Heart left ventricle (tissue), 13 donors: ENCODE measurements at regions not wholly inside any gene's neighbourhood (a gene's known extent, or its start where the extent isn't known, plus 50 kb on each side); places are given as distances from the start of the nearest gene placed in this dataset.

ENCODE experiments used
- CTCF ChIP-seq, 12 donors: fragments of 200-600 bp; sonication (generic) in 4 of 12; IDR thresholded peaks; one replicate each; pipeline versions ENCODE4 v1.5.0 to v1.8.0; 2018 to 2022; ENCODE audit warnings: antibody characterized with exemption in 12 of 12, mild to moderate bottlenecking in 5 of 12
- POLR2A ChIP-seq, 2 donors: fragments of 450-650 bp; IDR thresholded peaks; one replicate each; pipeline ENCODE4 v1.6.1; 2017; ENCODE audit warnings: antibody characterized with exemption in 2 of 2, mild to moderate bottlenecking in 2 of 2, moderate library complexity in 2 of 2
- donor health status: ischemic (EF 13 %, LVEDD 7.1; RV severe dilation, severe dysfunction).
- donor health status: DM: no; HTN: yes; CAD: no.
- donor health status: DM: no; HTN: no; CAD: no.
- donor health status: ischemic (EF 25% LVEDD 6.9; RV normal size, moderate dysfunction).
- donor health status: ischemic (EF 25% LVEDD 5.7; RV mildly dilated, moderate dysfunction).
- donor health status: ischemic (EF 35%, LVEDD 5.7; RV mildly dilated, moderate dysfunction).
- donor health status: nonischemic (EF 11% LVEDD 7.7; RV severe dilation, severe dysfunction).
- donor health status: DM: yes; HTN: yes; CAD: no.
- donor health status: PGD.
- donor health status: ischemic (EF 29% LVEDD 5.4; RV normal size, mild dysfunction).
- donor health status: nonischemic (EF 23%, LVEDD 6.1; RV moderate dilation, normal function).

DNA sequence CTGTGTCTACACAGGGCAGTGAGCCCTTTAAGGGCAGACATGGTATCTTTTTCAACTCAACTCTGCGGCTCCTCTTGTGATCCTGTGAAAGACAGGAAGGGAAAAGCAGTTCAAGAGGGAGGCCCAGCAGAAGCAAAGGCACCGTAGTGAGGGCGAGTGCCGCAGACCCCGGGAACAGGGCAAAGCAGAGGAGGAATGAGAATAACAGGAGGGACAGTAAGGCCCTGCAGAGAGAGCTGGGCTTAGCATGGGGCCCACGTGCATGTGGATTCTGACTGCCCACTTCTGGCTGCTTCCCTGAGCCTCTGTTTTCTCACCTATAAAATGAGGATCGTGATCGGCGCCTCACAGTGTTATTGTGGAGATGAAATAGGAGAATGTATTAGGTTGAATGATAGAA is 409.3 kb downstream of the PTPRU start:
- TF ChIP-seq CTCF (IDR thresholded peaks at IDR 0.05) = no peak
- TF ChIP-seq POLR2A (IDR thresholded peaks at IDR 0.05) = no peak
